ENCODE measurements at regions not wholly inside any gene's neighbourhood (a gene's known extent, or its start where the extent isn't known, plus 50 kb on each side); places are given as distances from the start of the nearest gene placed in this dataset.

DNA sequence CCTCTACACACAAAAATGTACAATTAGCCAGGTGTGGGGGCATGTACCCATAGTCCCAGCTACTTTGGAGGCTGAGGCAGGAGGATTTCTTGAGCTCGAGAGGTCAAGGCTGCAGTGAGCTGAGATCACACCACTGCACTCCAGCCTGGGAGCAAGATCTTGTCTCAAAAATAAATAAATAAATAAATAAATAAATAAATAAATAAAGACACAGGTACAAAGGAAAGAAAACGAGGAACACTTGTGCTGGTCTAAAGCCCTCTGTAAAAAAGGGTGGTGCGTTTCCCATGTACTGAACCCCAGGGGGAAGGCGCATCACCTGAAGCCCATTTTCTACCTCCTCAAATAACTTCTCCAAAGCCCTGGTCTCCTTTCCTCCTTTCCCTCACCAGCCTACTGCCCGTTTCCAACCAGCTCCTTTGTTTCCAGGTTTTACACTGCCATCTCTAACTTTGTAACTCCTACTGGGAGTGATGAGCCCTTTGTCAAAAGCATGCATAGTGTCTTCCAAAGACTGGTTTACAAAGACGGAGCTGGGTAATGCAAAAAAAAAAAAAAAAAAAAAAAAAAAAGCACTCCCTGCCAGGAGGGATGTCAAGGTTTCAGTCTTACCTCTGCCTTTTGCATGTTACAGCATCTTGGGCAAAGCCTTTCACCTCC, 81.5 kb upstream of the SOX4 start:
- intact Hi-C loops (cut with DNase I): no loop called here
- Histone ChIP-seq H3K4me1 (ENCODE audit: control insufficient read depth in 2 of 3, insufficient read depth in 2 of 3, low read depth in 1 of 3, low read length in 3 of 3) (no peaks in the 10 kb centered on the region), H3K27me3 (ENCODE audit: control insufficient read depth, insufficient read depth, low read length) (no peaks in the 10 kb centered on the region), H3K9me3 (ENCODE audit: control insufficient read depth in 2 of 3, insufficient read depth in 1 of 3, low read length in 3 of 3) (no peaks in the 10 kb centered on the region), H3K27ac (ENCODE audit: low read depth in 2 of 2, low read length in 2 of 2) (no peak overlapping the region), H3K36me3 (ENCODE audit: control insufficient read depth in 2 of 3, insufficient read depth in 3 of 3, low read length in 3 of 3) (no peaks in the 10 kb centered on the region), H3K9ac (ENCODE audit: low read length in 3 of 3) (no peak overlapping the region), H3K4me3 (ENCODE audit: low read length in 3 of 3) (no peak overlapping the region)
- no peak for DNase-seq
- TF ChIP-seq, protein P1, sequence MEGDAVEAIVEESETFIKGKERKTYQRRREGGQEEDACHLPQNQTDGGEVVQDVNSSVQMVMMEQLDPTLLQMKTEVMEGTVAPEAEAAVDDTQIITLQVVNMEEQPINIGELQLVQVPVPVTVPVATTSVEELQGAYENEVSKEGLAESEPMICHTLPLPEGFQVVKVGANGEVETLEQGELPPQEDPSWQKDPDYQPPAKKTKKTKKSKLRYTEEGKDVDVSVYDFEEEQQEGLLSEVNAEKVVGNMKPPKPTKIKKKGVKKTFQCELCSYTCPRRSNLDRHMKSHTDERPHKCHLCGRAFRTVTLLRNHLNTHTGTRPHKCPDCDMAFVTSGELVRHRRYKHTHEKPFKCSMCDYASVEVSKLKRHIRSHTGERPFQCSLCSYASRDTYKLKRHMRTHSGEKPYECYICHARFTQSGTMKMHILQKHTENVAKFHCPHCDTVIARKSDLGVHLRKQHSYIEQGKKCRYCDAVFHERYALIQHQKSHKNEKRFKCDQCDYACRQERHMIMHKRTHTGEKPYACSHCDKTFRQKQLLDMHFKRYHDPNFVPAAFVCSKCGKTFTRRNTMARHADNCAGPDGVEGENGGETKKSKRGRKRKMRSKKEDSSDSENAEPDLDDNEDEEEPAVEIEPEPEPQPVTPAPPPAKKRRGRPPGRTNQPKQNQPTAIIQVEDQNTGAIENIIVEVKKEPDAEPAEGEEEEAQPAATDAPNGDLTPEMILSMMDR (IDR thresholded peaks at IDR 0.05; ENCODE audit: borderline replicate concordance, extremely low read depth, insufficient read depth): no peak
- no peak for FAIRE-seq

- no peak overlapping the region for H3K27ac ChIP-seq (ENCODE audit: low read depth in 2 of 2, low read length in 2 of 2)
- FAIRE-seq: no peak
- H3K4me3 ChIP-seq (ENCODE audit: low read length in 3 of 3): no peak overlapping the region
- no peaks in the 10 kb centered on the region for H3K27me3 ChIP-seq (ENCODE audit: control insufficient read depth, insufficient read depth, low read length)
- TF ChIP-seq, protein P1 (IDR thresholded peaks at IDR 0.05; ENCODE audit: borderline replicate concordance, extremely low read depth, insufficient read depth): no peak
- H3K9me3 ChIP-seq (ENCODE audit: control insufficient read depth in 2 of 3, insufficient read depth in 1 of 3, low read length in 3 of 3): no peaks in the 10 kb centered on the region
- no peak overlapping the region for H3K9ac ChIP-seq (ENCODE audit: low read length in 3 of 3)
- H3K4me1 ChIP-seq (ENCODE audit: control insufficient read depth in 2 of 3, insufficient read depth in 2 of 3, low read depth in 1 of 3, low read length in 3 of 3): no peaks in the 10 kb centered on the region
- no peaks in the 10 kb centered on the region for H3K36me3 ChIP-seq (ENCODE audit: control insufficient read depth in 2 of 3, insufficient read depth in 3 of 3, low read length in 3 of 3)
- DNase-seq: no peak
- intact Hi-C loops (cut with DNase I): no loop called here
Measured at GRCh38 chr6:21514288-21514687, 79.3 kb upstream of the SOX4 start.

DNA sequence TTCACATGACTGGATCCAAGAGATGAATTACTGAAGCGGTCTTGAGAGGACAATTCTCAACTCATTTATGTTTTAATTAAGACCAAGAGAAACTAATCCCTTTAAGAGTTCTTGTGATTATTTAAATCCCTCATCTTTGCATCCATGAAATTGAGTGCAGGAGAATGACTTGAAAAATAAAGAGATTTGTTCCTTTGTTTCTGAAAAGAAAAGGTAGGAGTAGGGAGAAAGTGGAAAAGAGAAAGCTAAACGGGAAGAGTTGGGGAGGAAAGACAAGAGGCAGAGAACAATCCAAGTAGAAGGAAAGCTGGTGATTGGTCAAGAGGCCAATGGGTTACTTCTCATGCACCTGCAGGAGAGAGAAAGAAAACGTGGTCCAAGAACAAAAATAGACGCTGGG, 75.2 kb upstream of the SOX4 start:
- H3K4me3 ChIP-seq (ENCODE audit: low read length in 3 of 3): no peak overlapping the region
- no peak for DNase-seq
- no peak overlapping the region for H3K27ac ChIP-seq (ENCODE audit: low read depth in 2 of 2, low read length in 2 of 2)
- intact Hi-C loops (cut with DNase I): no loop called here
- FAIRE-seq: no peak
- no peaks in the 10 kb centered on the region for H3K27me3 ChIP-seq (ENCODE audit: control insufficient read depth, insufficient read depth, low read length)
- H3K4me1 ChIP-seq (ENCODE audit: control insufficient read depth in 2 of 3, insufficient read depth in 2 of 3, low read depth in 1 of 3, low read length in 3 of 3): no peaks in the 10 kb centered on the region
- H3K9ac ChIP-seq (ENCODE audit: low read length in 3 of 3): no peak overlapping the region
- H3K9me3 ChIP-seq (ENCODE audit: control insufficient read depth in 2 of 3, insufficient read depth in 1 of 3, low read length in 3 of 3): no peaks in the 10 kb centered on the region
- TF ChIP-seq, protein P1 (IDR thresholded peaks at IDR 0.05; ENCODE audit: borderline replicate concordance, extremely low read depth, insufficient read depth): no peak
- H3K36me3 ChIP-seq (ENCODE audit: control insufficient read depth in 2 of 3, insufficient read depth in 3 of 3, low read length in 3 of 3): no peaks in the 10 kb centered on the region

GRCh38 chr6:21519642-21520041, 73.9 kb upstream of the SOX4 start:
- DNase-seq: no peak
- no peak overlapping the region for H3K9ac ChIP-seq (ENCODE audit: low read length in 3 of 3)

More at GRCh38 chr6:21519642-21520041, 73.9 kb upstream of the SOX4 start:
- H3K9me3 ChIP-seq (ENCODE audit: control insufficient read depth in 2 of 3, insufficient read depth in 1 of 3, low read length in 3 of 3): no peaks in the 10 kb centered on the region
- H3K27ac ChIP-seq (ENCODE audit: low read depth in 2 of 2, low read length in 2 of 2): no peak overlapping the region
- TF ChIP-seq, protein P1 (IDR thresholded peaks at IDR 0.05; ENCODE audit: borderline replicate concordance, extremely low read depth, insufficient read depth): no peak
- no peak overlapping the region for H3K4me3 ChIP-seq (ENCODE audit: low read length in 3 of 3)
- intact Hi-C loops (cut with DNase I): no loop called here
- FAIRE-seq: no peak
- H3K36me3 ChIP-seq (ENCODE audit: control insufficient read depth in 2 of 3, insufficient read depth in 3 of 3, low read length in 3 of 3): no peaks in the 10 kb centered on the region
- no peaks in the 10 kb centered on the region for H3K4me1 ChIP-seq (ENCODE audit: control insufficient read depth in 2 of 3, insufficient read depth in 2 of 3, low read depth in 1 of 3, low read length in 3 of 3)
- H3K27me3 ChIP-seq (ENCODE audit: control insufficient read depth, insufficient read depth, low read length): no peaks in the 10 kb centered on the region

All from kidney (tissue), 13 donors.